GM12878 (cell line): ENCODE measurements at regions not wholly inside any gene's neighbourhood (a gene's known extent, or its start where the extent isn't known, plus 50 kb on each side); places are given as distances from the start of the nearest gene placed in this dataset.

Experiments
- ATAC-seq: fragments of 200-7000 bp; cut with Tn5 transposase; 3 replicates; pipeline ENCODE4 v1.9.1; 2020; ENCODE audit warnings: mild to moderate bottlenecking, moderate library complexity
- BruUV-seq: library from RNA; stranded (reverse); fragments of 400-500 nt; replicated peaks from 2 replicates; lab custom pipeline; 2021; lab: Mats Ljungman, UMichigan
- CTCF ChIA-PET: fragments of 300-600 bp; sonication (Branson Sonifier 250); formaldehyde crosslinking; extraction: SDS; loops from one replicate; lab custom pipeline; 2021; ENCODE audit warnings: inconsistent platforms; lab: Yijun Ruan, JAX
- POLR2A ChIA-PET: fragments of 350-600 bp; formaldehyde crosslinking; extraction: SDS; loops from one replicate; lab custom pipeline; 2021; ENCODE audit warnings: inconsistent platforms; lab: Charles Lee
- RAD21 ChIA-PET: fragments of 300-600 bp; sonication (Branson Sonifier 250); formaldehyde crosslinking; loops from one replicate; lab custom pipeline; 2023; ENCODE audit warnings: antibody characterized with exemption; ENCODE audit not compliant: unreplicated experiment; lab: Charles Lee
- SMC1A ChIA-PET: fragments of 300-600 bp; sonication (Branson Sonifier 250); formaldehyde crosslinking; loops from one replicate; lab custom pipeline; 2023; ENCODE audit not compliant: unreplicated experiment, uncharacterized antibody; lab: Charles Lee
- DNase-seq: peaks from one replicate; pipeline ENCODE4 v3.0.0-alpha.2; 2011; ENCODE audit warnings: low read depth, low spot score
- FAIRE-seq: peaks from 3 replicates; lab custom pipeline; 2011; peaks lifted over from hg19 to GRCh38; lab: Jason Lieb, UNC
- H2AFZ ChIP-seq: 2 replicates; pipeline ENCODE4 v1.6.0; 2011; ENCODE audit warnings: low read depth, low read length, control low read depth; ENCODE audit not compliant: control insufficient read depth
- H3K27ac ChIP-seq: 2 replicates; pipeline ENCODE4 v1.5.1; 2011; ENCODE audit warnings: control low read depth; ENCODE audit not compliant: control insufficient read depth, insufficient read depth
- H3K27me3 ChIP-seq, 2 experiments: replicated peaks in 1 of 2; 2 replicates each; pipeline versions ENCODE4 v1.6.0 to v1.6.1; 2011; ENCODE audit warnings: low read length in 1 of 2; ENCODE audit not compliant: control insufficient read depth in 2 of 2, insufficient read depth in 2 of 2
- H3K36me3 ChIP-seq, 2 experiments: 2 replicates each; pipeline ENCODE4 v1.5.1; 2011; ENCODE audit warnings: low read length in 1 of 2; ENCODE audit not compliant: control insufficient read depth in 2 of 2, insufficient read depth in 2 of 2
- H3K4me1 ChIP-seq: 2 replicates; pipeline ENCODE4 v1.6.1; 2011; ENCODE audit warnings: mild to moderate bottlenecking, low read length, moderate library complexity, mixed read lengths; ENCODE audit not compliant: control insufficient read depth, insufficient read depth
- H3K4me2 ChIP-seq: 2 replicates; pipeline ENCODE4 v1.6.0; 2011; ENCODE audit warnings: control low read depth; ENCODE audit not compliant: control insufficient read depth, insufficient read depth
- H3K4me3 ChIP-seq: fragments of 200-600 bp; sonication (generic); 2 replicates; pipeline ENCODE4 v1.5.1; 2016
- H3K79me2 ChIP-seq: 2 replicates; pipeline ENCODE4 v1.6.0; 2011; ENCODE audit warnings: low read length; ENCODE audit not compliant: control insufficient read depth, insufficient read depth
- H3K9ac ChIP-seq: 2 replicates; pipeline ENCODE4 v1.8.0; 2011; ENCODE audit warnings: low read length, control low read depth, mixed read lengths; ENCODE audit not compliant: control insufficient read depth, insufficient read depth
- H3K9me3 ChIP-seq: replicated peaks from 3 replicates; pipeline ENCODE4 v1.5.1; 2011; ENCODE audit warnings: mild to moderate bottlenecking, low read length; ENCODE audit not compliant: control insufficient read depth, insufficient read depth
- H4K20me1 ChIP-seq: 2 replicates; pipeline ENCODE4 v1.6.0; 2011; ENCODE audit not compliant: control insufficient read depth, insufficient read depth
- FOXM1 ChIP-seq: IDR thresholded peaks from 2 replicates; pipeline ENCODE4 v1.6.1; 2012; ENCODE audit warnings: low read depth, mild to moderate bottlenecking, inconsistent platforms, low read length, moderate library complexity
- NKRF ChIP-seq: fragments of 450-650 bp; conservative IDR thresholded peaks from 2 replicates; pipeline ENCODE4 v1.6.1; 2017; ENCODE audit warnings: mild to moderate bottlenecking, moderate library complexity
- SREBF2 ChIP-seq: IDR thresholded peaks from 2 replicates; pipeline ENCODE4 v1.6.1; 2012; ENCODE audit warnings: mild to moderate bottlenecking, low read length
- STAT1 ChIP-seq: fragments of 450-650 bp; conservative IDR thresholded peaks from 2 replicates; pipeline ENCODE4 v1.6.1; 2014; ENCODE audit warnings: antibody characterized with exemption, mild to moderate bottlenecking
- ZBTB4 ChIP-seq: fragments of 450-650 bp; formaldehyde crosslinking; IDR thresholded peaks from 2 replicates; pipeline ENCODE4 v1.4.0; 2022; ENCODE audit warnings: mild to moderate bottlenecking, moderate library complexity
- ZNF592 ChIP-seq: fragments of 450-650 bp; IDR thresholded peaks from 2 replicates; pipeline ENCODE4 v1.6.1; 2017; ENCODE audit warnings: mild to moderate bottlenecking, moderate library complexity
- WGBS: methylation state at CpG from one replicate; pipeline ENCODE4 v1.1.6; 2016; ENCODE audit warnings: low lambda C conversion rate; ENCODE audit not compliant: insufficient replicate concordance, insufficient coverage; ENCODE audit errors: missing lambda C conversion rate; 5-methylcytosine and 5-hydroxymethylcytosine counted together
- in situ Hi-C: fragments of 300-500 bp; cut with MboI; formaldehyde crosslinking; loops from 9 replicates; pipeline ENCODE4 v1.14.3; 2018; ENCODE audit warnings: mixed read lengths
- intact Hi-C: fragments of 100-400 bp; cut with micrococcal nuclease; formaldehyde crosslinking; loops from one replicate; pipeline ENCODE4 v1.14.2; 2022; ENCODE audit not compliant: unreplicated experiment

- TF ChIP-seq ZBTB4 (CRISPR knock-in tag) = no peak
Measured at GRCh38 chr7:22601003-22601402, 101.0 kb upstream of the STEAP1B start (continued).

- H3K4me1 ChIP-seq = no peaks in the 10 kb centered on the region
- H3K27me3 ChIP-seq = peaks cover 0 to 6% of the 10 kb centered on the region in 2 experiments; a peak in 2 of 4 replicates
- 46% methylated on average over 12 of the region's 12 CpGs for WGBS
- ChIA-PET POLR2A (no interaction called here), CTCF (interaction anchor here (1.0 kb wide), 1 partner anchor 38 kb away, joined by 3 read pairs; no protein-coding TSS in a partner anchor), SMC1A (no interaction called here), RAD21 (no interaction called here)
- in situ Hi-C loops (no loop called here), intact Hi-C loops (no loop called here)
- no peak overlapping the region for H2AFZ ChIP-seq
- no peak overlapping the region for H3K27ac ChIP-seq
- no peaks in the 10 kb centered on the region for H3K36me3 ChIP-seq
- no peak overlapping the region for H3K4me2 ChIP-seq
- H3K4me3 ChIP-seq = no peak overlapping the region
- TF ChIP-seq SREBF2 (no peak), NKRF (no peak), ZNF592 (no peak), STAT1 (no peak), FOXM1 (no peak)
- H3K9ac ChIP-seq = no peak overlapping the region
- no peak for DNase-seq
- no peaks in the 10 kb centered on the region for H3K79me2 ChIP-seq
- BruUV-seq = no TSS peak
- no peaks in the 10 kb centered on the region; the same call in 2 of the 3 replicates for H3K9me3 ChIP-seq
- no peak for FAIRE-seq
- no peaks in the 10 kb centered on the region for H4K20me1 ChIP-seq
- ATAC-seq = no peak
Measured at GRCh38 chr7:22598318-22598920, 98.4 kb upstream of the STEAP1B start.
